ENCODE measurements at regions not wholly inside any gene's neighbourhood (a gene's known extent, or its start where the extent isn't known, plus 50 kb on each side); places are given as distances from the start of the nearest gene placed in this dataset.

DNA sequence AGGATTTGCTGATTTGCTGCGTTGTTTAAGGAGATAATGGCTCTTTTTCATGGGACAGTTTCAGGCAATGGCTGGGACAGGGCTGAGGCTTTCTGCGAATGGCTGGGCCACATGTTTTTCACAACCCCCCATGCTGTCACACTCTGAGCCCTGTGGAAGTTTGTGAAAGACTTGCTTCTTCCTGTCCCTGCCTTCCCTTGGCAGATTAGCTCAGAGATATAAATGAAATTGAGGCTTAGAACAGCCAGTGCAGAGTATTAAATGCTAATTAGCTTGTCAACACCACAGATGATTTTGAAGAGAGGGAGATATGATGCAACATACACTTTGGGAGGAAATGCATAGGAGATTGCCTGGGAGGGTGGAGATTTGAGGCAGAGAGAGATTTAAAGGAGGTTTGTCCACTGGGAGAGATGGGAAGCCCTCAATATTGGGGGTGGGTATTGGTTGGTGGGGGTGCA is 232.0 kb downstream of the SH2D4B start:
- TF ChIP-seq POLR2AphosphoS5 (IDR thresholded peaks at IDR 0.05; ENCODE audit: borderline replicate concordance, low read depth, low read length) (no peak), EZH2 (IDR thresholded peaks at IDR 0.05) (no peak), FOXP2 (optimal IDR thresholded peaks at IDR 0.05; ENCODE audit: control extremely low read depth, extremely low read length, insufficient read depth) (no peak)
